Right lobe of liver (tissue), 6 donors: ENCODE measurements at regions not wholly inside any gene's neighbourhood (a gene's known extent, or its start where the extent isn't known, plus 50 kb on each side); places are given as distances from the start of the nearest gene placed in this dataset.
A peak's percentile ranks its signal among the peaks of the same experiment; 100 is the strongest.
"Not testable (repeated sequence)": the region's sequence is repeated elsewhere in the genome, so short reads cannot be mapped to it uniquely, and the experiment has no call there.

Experiments used
- ATAC-seq, 4 donors: fragments of 200-7000 bp; cut with Tn5 transposase; one replicate each; pipeline ENCODE4 v1.9.1; 2020; ENCODE audit warnings: mild to moderate bottlenecking in 4 of 4, moderate library complexity in 4 of 4
- DNase-seq, 3 donors: peaks; one replicate each; pipeline ENCODE4 v3.0.0-alpha.2; 2020
- H3K27ac ChIP-seq, 3 donors: fragments of 200-600 bp; one replicate each; pipeline ENCODE4 v1.8.0; 2022
- H3K27me3 ChIP-seq, 2 donors: fragments of 200-600 bp; one replicate each; pipeline ENCODE4 v1.8.0; 2022
- H3K36me3 ChIP-seq, 4 donors: fragments of 200-600 bp; sonication (generic) in 1 of 4; one replicate each; pipeline versions ENCODE4 v1.5.1 to v1.8.0; 2017 to 2022; ENCODE audit warnings: control low read depth in 1 of 4
- H3K4me1 ChIP-seq, 4 donors: fragments of 200-600 bp; sonication (generic) in 1 of 4; one replicate each; pipeline versions ENCODE4 v1.5.1 to v1.8.0; 2017 to 2022; ENCODE audit warnings: control low read depth in 1 of 4
- H3K4me3 ChIP-seq, 3 donors: fragments of 200-600 bp; one replicate each; pipeline ENCODE4 v1.8.0; 2022
- H3K9me3 ChIP-seq, 4 donors: fragments of 200-600 bp; sonication (generic) in 1 of 4; one replicate each; pipeline versions ENCODE4 v1.5.1 to v1.8.0; 2017 to 2022; ENCODE audit warnings: control low read depth in 1 of 4
- CTCF ChIP-seq, 4 donors: fragments of 200-600 bp in 3 of 4; fragments of 450-650 bp in 1 of 4; IDR thresholded peaks; one replicate each; pipeline versions ENCODE4 v1.5.1 to v1.8.0; 2016 to 2022; ENCODE audit warnings: antibody characterized with exemption in 4 of 4, mild to moderate bottlenecking in 2 of 4
- POLR2A ChIP-seq: fragments of 450-650 bp; IDR thresholded peaks from one replicate; pipeline ENCODE4 v1.6.1; 2017; ENCODE audit warnings: antibody characterized with exemption, mild to moderate bottlenecking
- WGBS: methylation state at CpG from one replicate; pipeline ENCODE4 v1.1.6; 2018; ENCODE audit warnings: low coverage, low lambda C conversion rate; ENCODE audit not compliant: insufficient coverage; ENCODE audit errors: missing lambda C conversion rate; 5-methylcytosine and 5-hydroxymethylcytosine counted together
- intact Hi-C, 2 donors: fragments of 100-400 bp; cut with DNase I; formaldehyde crosslinking; loops; one replicate each; pipeline versions ENCODE4 v1.11.2 to v1.14.1; 2022
- donor health status: DM: no; HTN: yes; CAD: no.
- donor health status: DM: no; HTN: no; CAD: no.
- donor health status: DM: no; HTN: no; CAD: no.
- donor health status: DM: no; HTN: yes; CAD: no.
- donor health status: DM: no; HTN: yes; CAD: no.

GRCh38 chr2:60350791-60351190 lies 202.7 kb downstream of the BCL11A start:
- no peak for DNase-seq
- intact Hi-C loops: no loop called here
- Histone ChIP-seq H3K4me3 (no peak overlapping the region), H3K9me3 (no peaks in the 10 kb centered on the region), H3K27me3 (no peaks in the 10 kb centered on the region), H3K27ac (no peak overlapping the region), H3K4me1 (no peaks in the 10 kb centered on the region), H3K36me3 (no peaks in the 10 kb centered on the region)
- TF ChIP-seq CTCF (IDR thresholded peaks at IDR 0.05) (no peak), POLR2A (no peak)
- 57% methylated on average over 4 of the region's 4 CpGs for WGBS
- ATAC-seq: peak in 1 of 4 donors; percentile 15

- no peak for TF ChIP-seq CTCF (IDR thresholded peaks at IDR 0.05)
- TF ChIP-seq POLR2A: no peak
- H3K27ac ChIP-seq: no peak overlapping the region
- no peak overlapping the region for H3K4me3 ChIP-seq
- H3K9me3 ChIP-seq: no peaks in the 10 kb centered on the region
- H3K27me3 ChIP-seq: no peaks in the 10 kb centered on the region
- DNase-seq: no peak
- intact Hi-C loops: no loop called here
- no peaks in the 10 kb centered on the region for H3K4me1 ChIP-seq
- ATAC-seq: no peak
- H3K36me3 ChIP-seq: no peaks in the 10 kb centered on the region
- 68% methylated on average over 5 of the region's 5 CpGs for WGBS
Observed at GRCh38 chr2:60347781-60348180, 205.7 kb downstream of the BCL11A start.

GRCh38 chr2:60342491-60342890 lies 211.0 kb downstream of the BCL11A start:
- H3K27ac ChIP-seq, H3K36me3 ChIP-seq, ATAC-seq, H3K27me3 ChIP-seq, H3K4me3 ChIP-seq, H3K4me1 ChIP-seq, intact Hi-C loops, H3K9me3 ChIP-seq, DNase-seq: not testable (repeated sequence)
- WGBS: 85% methylated on average over 2 of the region's 4 CpGs

GRCh38 chr2:60341151-60341550 lies 212.3 kb downstream of the BCL11A start:
- no peak for TF ChIP-seq POLR2A
- no peak for TF ChIP-seq CTCF (IDR thresholded peaks at IDR 0.05)
- no peak overlapping the region for H3K27ac ChIP-seq
- no peaks in the 10 kb centered on the region for H3K9me3 ChIP-seq
- WGBS: 73% methylated on average over 3 of the region's 7 CpGs
- H3K27me3 ChIP-seq: no peaks in the 10 kb centered on the region
- H3K4me3 ChIP-seq: no peak overlapping the region
- H3K4me1 ChIP-seq: no peaks in the 10 kb centered on the region
- no peaks in the 10 kb centered on the region for H3K36me3 ChIP-seq
- intact Hi-C loops: no loop called here
- DNase-seq: no peak
- no peak for ATAC-seq

- H3K27ac ChIP-seq: no peak overlapping the region
- no peaks in the 10 kb centered on the region for H3K27me3 ChIP-seq
- TF ChIP-seq POLR2A (no peak), CTCF (IDR thresholded peaks at IDR 0.05) (no peak)
- H3K36me3 ChIP-seq: no peaks in the 10 kb centered on the region
- H3K4me3 ChIP-seq: no peak overlapping the region
- DNase-seq (no peak), ATAC-seq (no peak)
- intact Hi-C loops: no loop called here
- H3K4me1 ChIP-seq: no peaks in the 10 kb centered on the region
- no peaks in the 10 kb centered on the region for H3K9me3 ChIP-seq
- WGBS: 63% methylated on average over 1 of the region's 2 CpGs
Observed at GRCh38 chr2:60339286-60339685, 214.2 kb downstream of the BCL11A start.
